SK-MEL-5 (cell line): ENCODE measurements at regions not wholly inside any gene's neighbourhood (a gene's known extent, or its start where the extent isn't known, plus 50 kb on each side); places are given as distances from the start of the nearest gene placed in this dataset.

Source experiments
- DNase-seq: peaks from one replicate; pipeline ENCODE4 v3.0.0-alpha.2; 2016; ENCODE audit warnings: low read depth, low spot score
- in situ Hi-C: cut with HindIII; loops from 2 replicates; pipeline ENCODE4 v1.10.0; 2016; ENCODE audit warnings: low sequenced_read_pairs, high pct_unique_total_duplicates, low pct_unique_long_range_greater_than_20kb

- in situ Hi-C loops, result no loop called here
- DNase-seq, result no peak
These were observed 782.7 kb downstream of the CDH11 start for GRCh38 chr16:64339052-64339770.

DNA sequence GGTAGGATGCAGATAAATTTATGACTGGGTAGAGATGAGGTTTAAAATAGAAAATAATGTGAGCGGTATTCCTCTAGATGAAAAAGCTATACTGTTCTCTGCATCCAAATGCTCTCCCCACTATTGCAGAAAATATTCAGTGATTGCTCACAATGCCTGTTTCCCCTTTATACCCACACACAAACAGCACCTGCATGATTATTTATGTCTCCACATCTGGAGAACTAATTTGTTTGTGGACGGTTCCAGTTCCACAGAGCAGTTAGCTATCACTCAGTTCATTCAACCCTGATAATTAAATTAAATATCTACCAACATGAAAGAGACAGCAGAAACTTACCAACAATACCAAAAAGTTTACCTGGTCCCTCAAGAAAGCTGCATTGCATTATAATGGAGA lies 800.0 kb downstream of the CDH11 start:
- no peak for DNase-seq
- in situ Hi-C loops, result no loop called here

DNA sequence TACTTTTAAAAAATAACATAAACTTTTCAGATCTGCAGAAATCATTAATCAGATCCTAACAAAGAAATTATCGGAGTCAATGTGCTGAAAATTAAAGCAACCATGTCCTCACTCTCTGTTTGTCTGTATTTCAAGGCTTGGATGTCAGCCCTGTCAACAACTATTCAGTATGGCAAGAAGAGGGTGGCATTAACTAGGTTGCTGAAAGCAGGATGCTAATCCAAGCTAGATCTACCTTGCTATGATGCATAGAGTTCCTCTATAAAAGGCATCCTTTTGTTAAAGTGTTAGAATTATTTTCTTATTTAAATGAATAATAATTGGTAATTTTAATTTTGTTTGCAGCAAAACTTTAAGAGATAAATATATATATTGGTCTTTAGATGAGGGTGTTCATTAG lies 800.8 kb downstream of the CDH11 start:
- no peak for DNase-seq
- in situ Hi-C loops, result no loop called here

DNA sequence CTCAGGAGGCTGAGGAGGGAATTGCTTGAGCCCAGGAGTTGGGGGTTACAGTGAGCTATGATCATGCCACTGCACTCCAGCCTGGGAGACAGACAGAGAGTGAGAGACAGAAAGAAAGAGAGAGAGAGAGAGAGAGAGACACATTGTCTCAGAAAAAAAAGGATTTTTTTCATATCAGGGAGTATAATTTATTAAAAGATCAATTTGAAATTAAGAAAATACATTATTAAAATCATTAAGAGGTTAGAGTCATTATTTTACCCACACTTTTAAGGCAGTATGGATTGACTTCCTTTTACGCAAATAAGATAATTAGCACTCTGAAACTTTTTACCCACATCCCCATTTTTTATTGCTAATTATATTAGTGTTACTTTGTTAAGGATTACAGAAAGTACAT lies 804.3 kb downstream of the CDH11 start:
- no peak for DNase-seq
- in situ Hi-C loops, result no loop called here

GRCh38 chr16:64313726-64314125 lies 808.1 kb downstream of the CDH11 start:
- in situ Hi-C loops, result no loop called here
- no peak for DNase-seq

DNA sequence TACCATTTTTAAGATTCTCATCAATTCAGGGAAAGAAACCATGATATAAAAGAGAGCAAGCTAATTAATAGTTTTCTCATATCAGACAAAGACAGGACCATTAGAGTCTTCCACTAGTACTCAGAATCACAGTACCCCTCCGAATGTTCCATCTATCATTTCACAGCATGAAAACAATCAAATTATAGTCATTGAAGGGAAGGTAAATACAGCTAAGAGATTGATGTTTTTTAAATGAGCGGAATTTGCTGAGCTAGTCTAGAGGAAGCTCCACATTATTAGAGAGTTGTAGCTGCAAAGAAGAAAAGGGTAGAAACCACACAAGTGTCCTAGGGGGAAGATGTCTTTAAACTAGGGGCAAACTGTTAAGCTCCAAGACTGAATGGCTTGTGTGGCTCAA lies 808.9 kb downstream of the CDH11 start:
- in situ Hi-C loops, result no loop called here
- no peak for DNase-seq

DNA sequence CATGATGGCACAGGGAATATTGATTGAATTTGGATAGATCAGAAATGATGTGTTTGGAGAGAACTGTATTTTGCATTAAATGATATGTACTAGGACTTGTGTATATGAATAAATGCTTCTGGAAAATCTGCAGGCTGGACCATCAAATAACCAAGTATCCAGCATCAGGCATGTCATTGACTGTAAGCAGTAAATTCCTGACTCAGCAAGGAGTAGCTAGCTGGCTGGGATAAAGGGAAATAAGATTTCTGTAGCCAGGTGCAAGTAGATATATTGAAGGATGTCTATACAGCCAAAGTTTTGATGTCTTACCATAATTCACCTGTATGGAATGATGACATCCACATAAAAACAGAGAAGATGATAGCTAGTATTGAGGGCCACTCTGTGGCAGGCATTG lies 809.6 kb downstream of the CDH11 start:
- no peak for DNase-seq
- in situ Hi-C loops, result no loop called here

DNA sequence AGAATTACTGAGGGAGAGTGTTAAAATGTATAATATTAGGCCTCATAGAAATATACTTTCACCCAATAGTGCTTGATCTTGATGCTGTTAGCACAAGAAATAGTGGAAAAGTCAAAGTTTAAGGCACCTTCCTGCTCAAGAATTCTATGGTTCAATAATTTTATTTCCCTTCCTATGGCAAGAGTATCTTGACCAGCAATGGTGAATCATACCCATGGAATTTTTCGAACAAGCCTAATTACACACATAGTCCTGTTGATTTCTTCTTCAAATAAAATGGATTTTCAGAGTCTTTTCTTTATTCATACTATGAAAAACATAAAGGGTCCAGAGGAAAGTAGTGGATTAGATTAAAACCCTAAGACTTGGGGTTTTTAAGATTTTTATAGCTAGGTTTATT lies 810.6 kb downstream of the CDH11 start:
- no peak for DNase-seq
- in situ Hi-C loops, result no loop called here

DNA sequence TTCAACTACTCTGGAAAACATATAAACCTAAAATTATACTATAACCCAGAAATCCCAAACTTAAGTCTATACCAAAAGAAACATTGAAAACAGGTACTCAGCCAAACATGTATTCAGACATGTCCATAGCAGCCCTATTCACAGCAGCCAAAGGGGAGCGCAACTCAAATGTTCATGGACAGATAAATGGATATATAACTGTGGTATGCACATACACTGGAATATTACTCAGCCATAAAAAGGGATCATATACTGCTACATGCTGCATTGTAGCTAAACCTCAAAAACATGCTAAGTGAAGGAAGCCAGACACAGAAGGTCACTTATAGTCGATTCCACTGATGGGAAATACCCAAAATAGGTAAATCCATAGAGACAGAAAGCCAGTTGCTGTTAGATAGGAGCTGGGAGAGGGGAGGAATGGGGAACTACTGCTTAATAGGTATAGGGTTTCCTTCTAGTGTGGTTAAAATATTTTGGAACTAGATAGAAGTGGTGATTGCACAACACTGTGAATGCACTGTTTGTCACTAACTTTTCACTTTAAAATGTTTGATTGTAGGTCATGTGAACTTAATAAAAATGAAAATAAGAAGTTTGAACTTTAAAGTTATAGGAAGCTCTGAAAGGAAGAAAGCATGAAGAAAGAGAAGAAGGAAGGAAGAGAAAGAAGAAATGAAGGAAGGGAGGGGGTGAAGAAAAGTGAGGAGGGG lies 812.3 kb downstream of the CDH11 start:
- in situ Hi-C loops, result no loop called here
- no peak for DNase-seq

DNA sequence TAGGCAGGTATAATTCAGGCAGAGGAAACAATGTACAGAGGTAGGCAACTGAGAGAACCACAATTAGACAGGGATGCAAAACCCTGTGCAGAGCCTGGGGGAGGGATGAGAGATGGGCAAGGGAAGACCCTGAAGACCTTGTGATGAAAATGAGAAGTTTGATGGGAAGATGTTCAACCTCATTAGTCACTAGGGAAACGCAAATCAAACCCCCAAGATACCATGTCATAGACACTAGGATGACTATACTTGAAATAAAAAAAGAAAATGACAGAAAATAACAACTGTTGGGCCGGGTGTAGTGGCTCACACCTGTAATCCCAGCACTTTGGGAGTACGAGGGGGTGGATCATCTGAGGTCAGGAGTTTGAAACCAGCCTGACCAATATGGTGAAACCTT lies 813.1 kb downstream of the CDH11 start:
- in situ Hi-C loops, result no loop called here
- no peak for DNase-seq

DNA sequence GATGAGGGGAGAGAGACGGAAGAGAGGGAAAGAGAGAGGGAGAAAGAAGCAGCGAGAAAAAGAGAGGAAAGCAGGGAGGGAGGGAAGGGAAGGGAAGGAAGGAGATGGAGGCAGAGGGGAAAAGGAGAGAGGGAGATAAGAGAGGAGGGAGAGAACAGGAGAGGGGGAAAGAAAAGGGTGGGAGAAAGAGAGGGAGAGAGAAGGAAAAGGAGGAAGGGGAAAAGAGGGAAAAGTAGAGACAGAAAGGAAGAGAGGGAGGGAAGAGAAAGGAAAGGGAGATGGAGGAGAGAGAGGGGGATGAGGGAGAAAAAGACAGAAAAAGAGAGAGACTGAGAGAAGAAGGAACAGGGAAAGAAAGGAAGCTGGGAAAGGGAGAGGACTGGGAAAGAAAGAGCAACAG lies 814.4 kb downstream of the CDH11 start:
- in situ Hi-C loops, result no loop called here
- DNase-seq, result no peak

GRCh38 chr16:64305663-64306062 lies 816.2 kb downstream of the CDH11 start:
- DNase-seq, result peak; percentile 51
- in situ Hi-C loops, result no loop called here

- in situ Hi-C loops, result no loop called here
- no peak for DNase-seq
These were observed 816.9 kb downstream of the CDH11 start for GRCh38 chr16:64304951-64305350.

DNA sequence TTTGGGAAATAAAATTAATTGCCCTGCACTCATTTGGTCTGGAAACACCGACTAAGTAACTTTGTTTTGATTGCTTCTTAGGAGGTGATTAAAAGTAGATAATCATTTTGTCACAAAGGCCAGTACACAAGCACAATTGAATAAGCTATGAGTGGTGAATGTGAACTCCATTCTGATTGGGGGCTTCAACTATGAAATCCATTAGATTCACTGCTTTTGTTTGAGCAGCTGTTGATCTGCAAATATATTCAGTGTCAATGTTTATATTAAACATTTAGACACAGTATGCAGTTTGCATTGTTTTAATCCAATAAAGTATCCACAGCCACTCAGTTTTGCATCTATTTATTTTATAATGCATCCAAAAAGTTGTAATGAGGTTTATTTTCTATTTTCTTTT lies 817.5 kb downstream of the CDH11 start:
- DNase-seq, result no peak
- in situ Hi-C loops, result no loop called here

- DNase-seq, result no peak
- in situ Hi-C loops, result no loop called here
These were observed 823.8 kb downstream of the CDH11 start for GRCh38 chr16:64297863-64298600.

DNA sequence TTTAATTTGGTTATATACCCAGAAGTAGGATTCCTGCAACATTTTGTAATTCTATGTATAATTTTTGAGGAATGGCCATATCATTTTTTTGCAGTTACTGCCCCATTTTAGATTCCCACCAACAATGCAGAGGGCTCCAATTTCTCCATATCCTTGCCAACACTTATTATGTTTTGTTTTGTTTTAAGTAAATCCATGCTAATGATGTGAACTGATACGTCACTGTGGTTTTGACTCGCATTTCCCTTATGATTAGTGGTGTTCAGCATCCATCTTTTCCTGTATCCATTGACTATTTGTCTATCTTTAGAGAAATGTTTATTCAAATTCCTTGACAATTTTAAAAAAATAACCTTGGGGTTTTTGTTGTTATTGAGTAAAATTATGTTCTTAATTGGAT lies 826.4 kb downstream of the CDH11 start:
- in situ Hi-C loops, result no loop called here
- no peak for DNase-seq

DNA sequence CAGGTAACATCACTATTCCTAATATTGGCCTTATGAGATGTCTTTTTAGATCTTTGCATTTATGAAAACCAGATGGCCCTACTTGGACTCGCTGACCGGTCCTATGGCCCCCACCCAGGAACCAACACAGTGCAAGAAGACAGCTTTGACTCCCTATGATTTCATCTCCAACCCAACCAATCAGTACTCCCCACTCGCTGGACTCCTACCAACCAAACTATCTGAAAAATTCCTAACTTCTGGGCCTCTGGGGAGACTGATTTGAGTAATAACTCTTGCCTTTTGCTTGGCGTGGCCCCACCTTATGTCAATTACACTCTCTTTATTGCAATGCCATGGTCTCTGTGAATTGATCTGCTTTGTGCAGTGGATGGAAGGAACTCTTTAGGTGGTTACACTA lies 828.9 kb downstream of the CDH11 start:
- in situ Hi-C loops, result no loop called here
- no peak for DNase-seq

- DNase-seq, result no peak
- in situ Hi-C loops, result no loop called here
These were observed 829.7 kb downstream of the CDH11 start for GRCh38 chr16:64292161-64292560.

GRCh38 chr16:64290461-64290860 lies 831.4 kb downstream of the CDH11 start:
- in situ Hi-C loops, result no loop called here
- DNase-seq, result peak; percentile 73
